Neural cell (in vitro differentiated cells): ENCODE measurements at regions not wholly inside any gene's neighbourhood (a gene's known extent, or its start where the extent isn't known, plus 50 kb on each side); places are given as distances from the start of the nearest gene placed in this dataset.

Experiments
- CTCF ChIP-seq: fragments of 450-650 bp; IDR thresholded peaks from 2 replicates; pipeline ENCODE4 v1.5.1; 2014; ENCODE audit warnings: antibody characterized with exemption, mild to moderate bottlenecking, moderate library complexity; ENCODE audit not compliant: poor library complexity, severe bottlenecking
- EP300 ChIP-seq: fragments of 450-650 bp; conservative IDR thresholded peaks from 2 replicates; pipeline ENCODE4 v1.6.1; 2014; ENCODE audit warnings: antibody characterized with exemption, mild to moderate bottlenecking, moderate library complexity; ENCODE audit not compliant: poor library complexity, severe bottlenecking
- EZH2 ChIP-seq: fragments of 200-600, 300-800 bp; shearing (Covaris generic), sonication (generic); IDR thresholded peaks from 2 replicates; pipeline ENCODE4 v1.6.1; 2014; ENCODE audit warnings: antibody characterized with exemption, low read length, borderline replicate concordance, mild to moderate bottlenecking; ENCODE audit not compliant: insufficient read depth, poor library complexity, severe bottlenecking
- MXI1 ChIP-seq: fragments of 450-650 bp; conservative IDR thresholded peaks from 2 replicates; pipeline ENCODE4 v1.6.1; 2014; ENCODE audit warnings: antibody characterized with exemption, mild to moderate bottlenecking; ENCODE audit not compliant: poor library complexity, severe bottlenecking
- POLR2AphosphoS5 ChIP-seq: IDR thresholded peaks from 2 replicates; pipeline ENCODE4 v1.6.1; 2012
- RAD21 ChIP-seq: fragments of 450-650 bp; conservative IDR thresholded peaks from 2 replicates; pipeline ENCODE4 v1.6.1; 2014; ENCODE audit warnings: antibody characterized with exemption, mild to moderate bottlenecking, moderate library complexity
- REST ChIP-seq: IDR thresholded peaks from 2 replicates; pipeline ENCODE4 v1.6.1; 2012; ENCODE audit warnings: borderline replicate concordance
- SMC3 ChIP-seq: fragments of 450-650 bp; conservative IDR thresholded peaks from 2 replicates; pipeline ENCODE4 v1.6.1; 2014; ENCODE audit warnings: antibody characterized with exemption, mild to moderate bottlenecking, moderate library complexity; ENCODE audit not compliant: poor library complexity

DNA sequence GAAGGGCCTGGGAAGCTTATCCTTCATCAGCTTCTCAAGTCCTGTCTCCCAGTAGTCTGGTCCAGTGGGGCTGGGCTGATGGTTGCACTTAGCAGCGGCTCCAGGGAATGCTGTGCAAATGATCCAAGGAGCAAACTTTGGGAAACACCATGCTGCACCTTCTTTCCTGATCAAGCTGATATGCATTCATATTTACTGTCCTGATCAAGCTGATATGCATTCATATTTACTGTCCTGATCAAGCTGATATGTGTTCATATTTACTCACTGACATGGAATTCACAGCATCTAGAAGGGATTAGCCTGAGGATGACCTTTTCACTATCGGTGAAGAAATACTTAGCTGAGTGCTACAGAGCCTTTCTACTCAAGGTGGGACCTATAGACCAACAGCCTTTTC, 330.7 kb downstream of the BMPER start:
- TF ChIP-seq CTCF (no peak), EP300 (no peak), EZH2 (no peak), POLR2AphosphoS5 (no peak), RAD21 (no peak), REST (no peak), MXI1 (no peak), SMC3 (no peak)
